Esophagus (tissue), 2 donors: ENCODE measurements at regions not wholly inside any gene's neighbourhood (a gene's known extent, or its start where the extent isn't known, plus 50 kb on each side); places are given as distances from the start of the nearest gene placed in this dataset.

Source experiments
- H3K27ac ChIP-seq, 2 donors: one replicate each; pipeline ENCODE4 v1.5.1; 2013; ENCODE audit warnings: low read depth in 2 of 2, mild to moderate bottlenecking in 2 of 2, inconsistent platforms in 1 of 2, low read length in 1 of 2, moderate library complexity in 1 of 2
- H3K27me3 ChIP-seq, 2 donors: one replicate each; pipeline ENCODE4 v1.6.1; 2013; ENCODE audit warnings: low read length in 2 of 2, control low read depth in 1 of 2, mild to moderate bottlenecking in 1 of 2; ENCODE audit not compliant: insufficient read depth in 2 of 2, control insufficient read depth in 1 of 2
- H3K36me3 ChIP-seq, 2 donors: one replicate each; pipeline ENCODE4 v1.6.1; 2013; ENCODE audit warnings: low read length in 1 of 2; ENCODE audit not compliant: control insufficient read depth in 2 of 2, insufficient read depth in 2 of 2
- H3K4me1 ChIP-seq, 2 donors: one replicate each; pipeline ENCODE4 v1.6.1; 2013; ENCODE audit warnings: low read length in 1 of 2; ENCODE audit not compliant: control insufficient read depth in 2 of 2, insufficient read depth in 2 of 2
- H3K4me3 ChIP-seq, 2 donors: one replicate each; pipeline ENCODE4 v1.5.1; 2013; ENCODE audit warnings: low read length in 2 of 2, mild to moderate bottlenecking in 2 of 2, low read depth in 1 of 2, moderate library complexity in 1 of 2
- H3K9me3 ChIP-seq, 2 donors: one replicate each; pipeline ENCODE4 v1.6.1; 2013; ENCODE audit warnings: mild to moderate bottlenecking in 2 of 2, low read depth in 1 of 2, low read length in 1 of 2, moderate library complexity in 1 of 2; ENCODE audit not compliant: control insufficient read depth in 2 of 2, insufficient read depth in 1 of 2
- WGBS, 2 donors: extraction: QIAGEN DNeasy Blood & Tissue Kit; methylation state at CpG; one replicate each; pipeline ENCODE4 v1.1.7; 2013; 5-methylcytosine and 5-hydroxymethylcytosine counted together
- donor health status: healthy with polysubstance abuse.
- donor health status: Bipolar disorder and iron deficiency.

DNA sequence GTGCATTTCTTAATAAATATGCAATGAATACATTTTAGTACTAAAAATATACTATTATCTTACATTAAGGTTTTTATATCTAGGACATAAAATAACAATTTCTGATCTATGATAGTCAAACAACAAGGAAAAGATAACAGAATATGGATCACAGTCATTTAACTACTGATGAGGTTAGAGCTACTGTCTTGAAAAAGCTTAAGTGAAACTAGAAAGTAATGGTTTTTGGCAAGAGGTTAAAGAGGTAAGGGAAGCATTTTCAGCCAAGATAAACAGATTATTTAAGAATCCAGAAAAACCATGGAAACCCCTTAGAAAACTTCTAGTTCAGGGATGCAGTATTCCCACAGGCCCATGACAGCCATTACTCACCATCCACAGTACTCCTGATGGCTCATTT, 787.4 kb downstream of the DACH1 start:
- H3K4me1 ChIP-seq, result no peaks in the 10 kb centered on the region
- H3K36me3 ChIP-seq, result no peaks in the 10 kb centered on the region
- H3K27ac ChIP-seq, result no peak overlapping the region
- H3K27me3 ChIP-seq, result no peaks in the 10 kb centered on the region
- no peak overlapping the region for H3K4me3 ChIP-seq
- no peaks in the 10 kb centered on the region for H3K9me3 ChIP-seq

DNA sequence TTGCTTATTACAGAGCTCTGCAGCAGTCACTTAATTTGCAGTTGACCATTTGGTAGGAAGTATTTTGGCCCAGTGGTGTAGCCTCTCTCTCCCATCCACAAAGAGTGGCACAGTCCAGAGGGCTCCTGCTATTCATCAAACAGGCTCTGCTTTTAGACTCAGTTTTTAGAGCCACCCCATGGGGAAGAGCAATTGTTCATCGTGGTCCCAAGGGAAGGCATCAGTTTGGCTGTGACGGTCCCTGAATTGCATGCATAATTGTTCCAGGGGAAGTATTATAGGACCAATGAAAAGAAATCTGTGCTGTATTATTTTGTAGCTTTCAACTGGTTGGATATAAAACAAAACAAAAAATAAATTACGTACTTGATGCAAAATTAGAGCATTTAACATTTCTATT, 799.0 kb downstream of the DACH1 start:
- H3K9me3 ChIP-seq, result peaks cover 0 to 2% of the 10 kb centered on the region in 2 donors
- no peaks in the 10 kb centered on the region for H3K27me3 ChIP-seq
- no peaks in the 10 kb centered on the region for H3K36me3 ChIP-seq
- 68 to 92% methylated on average over 3 of the region's 3 CpGs for WGBS, 2 donors
- H3K4me3 ChIP-seq, result no peak overlapping the region
- no peak overlapping the region for H3K27ac ChIP-seq
- no peaks in the 10 kb centered on the region for H3K4me1 ChIP-seq

DNA sequence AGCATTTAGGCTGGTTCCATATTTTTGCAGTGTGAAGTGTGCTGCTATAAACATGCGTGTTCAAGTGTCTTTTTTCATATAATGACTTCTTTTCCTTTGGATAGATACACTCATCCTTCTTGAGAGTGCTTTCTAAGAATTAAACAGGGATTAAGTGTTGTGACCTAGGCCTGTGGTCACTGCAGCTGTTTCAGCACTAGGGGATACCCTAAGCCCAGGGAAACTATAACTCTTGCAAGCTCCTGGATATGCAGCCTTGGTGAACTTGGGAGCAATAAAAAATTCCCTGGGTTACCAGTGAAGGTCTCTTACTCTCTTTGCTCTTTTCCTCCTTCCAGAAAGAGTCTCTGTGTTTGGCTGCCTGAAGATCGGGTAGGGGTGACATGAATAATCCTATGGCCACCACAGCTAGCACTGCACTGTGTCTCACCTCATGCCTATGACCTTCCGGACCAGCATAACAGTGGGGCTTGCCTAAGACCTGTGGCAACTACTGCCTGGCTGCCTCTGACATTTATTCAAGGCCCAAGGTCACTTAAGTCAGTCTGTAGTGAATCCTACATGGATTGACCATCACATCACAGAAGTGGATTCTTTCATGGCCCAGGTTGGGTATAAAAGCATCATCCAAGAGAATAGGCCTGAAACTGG, 799.7 kb downstream of the DACH1 start:
- Histone ChIP-seq H3K27ac (no peak overlapping the region), H3K4me3 (no peak overlapping the region), H3K4me1 (no peaks in the 10 kb centered on the region), H3K9me3 (peaks cover 0 to 2% of the 10 kb centered on the region in 2 donors), H3K27me3 (no peaks in the 10 kb centered on the region), H3K36me3 (no peaks in the 10 kb centered on the region)
- WGBS, 2 donors, result 76 to 87% methylated on average over 3 of the region's 3 CpGs

DNA sequence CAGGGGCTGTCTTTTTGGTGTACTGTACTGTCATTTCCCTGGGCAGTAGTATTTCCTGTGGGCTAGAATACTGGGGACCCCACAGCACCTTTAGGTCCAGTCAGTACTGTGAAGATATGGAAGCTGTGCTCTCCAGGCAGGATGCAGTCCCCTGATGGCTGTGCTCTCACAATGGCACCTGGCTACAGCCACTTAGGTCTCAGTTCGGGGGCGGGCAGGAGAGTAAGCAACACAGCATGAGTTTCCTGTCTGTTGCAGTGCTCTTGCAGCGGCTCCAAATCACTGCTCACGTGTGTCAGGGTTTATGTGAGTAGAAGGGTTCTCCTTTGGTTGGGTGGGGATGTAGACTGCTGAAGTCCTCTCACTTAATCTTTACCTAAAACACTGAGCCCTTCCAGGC, 810.4 kb downstream of the DACH1 start:
- H3K27ac ChIP-seq, result no peak overlapping the region
- no peaks in the 10 kb centered on the region for H3K36me3 ChIP-seq
- no peaks in the 10 kb centered on the region for H3K27me3 ChIP-seq
- peaks cover 0 to 8% of the 10 kb centered on the region in 2 donors for H3K9me3 ChIP-seq
- H3K4me1 ChIP-seq, result no peaks in the 10 kb centered on the region
- 62 to 65% methylated on average over 4 of the region's 4 CpGs for WGBS, 2 donors
- no peak overlapping the region for H3K4me3 ChIP-seq

DNA sequence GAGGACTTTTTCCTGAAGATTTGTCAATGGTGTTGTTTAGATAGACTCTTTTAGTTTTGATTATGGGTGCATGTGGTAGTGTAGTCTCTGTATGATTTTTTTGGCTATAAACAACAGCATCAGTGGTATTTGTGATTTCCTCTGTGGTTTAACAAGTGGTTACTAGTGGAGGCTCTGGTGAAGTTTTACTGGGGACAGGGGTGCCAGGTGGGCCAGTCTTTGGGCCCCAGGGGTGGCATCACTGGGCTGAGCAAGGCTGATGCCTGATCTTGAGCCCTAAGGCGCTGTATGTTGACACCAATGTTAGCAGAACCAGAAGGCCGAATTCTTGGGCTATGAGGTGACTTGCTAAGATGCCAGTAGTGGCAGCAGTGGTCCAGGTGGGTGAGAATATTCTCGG, 811.4 kb downstream of the DACH1 start:
- Histone ChIP-seq H3K27me3 (no peaks in the 10 kb centered on the region), H3K9me3 (peaks cover 0 to 8% of the 10 kb centered on the region in 2 donors), H3K36me3 (no peaks in the 10 kb centered on the region), H3K4me3 (no peak overlapping the region), H3K4me1 (no peaks in the 10 kb centered on the region), H3K27ac (no peak overlapping the region)
- WGBS, 2 donors, result 62 to 80% methylated on average over 3 of the region's 3 CpGs

DNA sequence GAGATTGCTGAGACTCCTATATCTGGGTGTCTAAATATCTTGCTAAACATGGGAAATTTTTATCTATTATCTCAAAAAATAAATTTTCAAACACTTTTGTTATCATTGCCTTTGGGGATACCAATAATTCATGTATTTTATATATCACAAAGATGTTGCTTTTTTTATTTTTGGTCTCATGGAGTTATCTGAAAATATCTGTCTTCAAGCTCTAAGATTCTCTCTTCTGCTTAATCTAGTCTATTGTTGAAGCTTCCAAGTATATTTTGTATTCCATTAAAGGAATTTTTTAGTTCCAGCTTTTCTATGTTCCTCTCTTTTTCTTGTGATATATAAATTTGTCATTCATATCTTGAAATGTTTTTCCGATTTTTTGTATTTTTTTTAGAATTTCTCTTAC, 812.0 kb downstream of the DACH1 start:
- H3K27me3 ChIP-seq, result no peaks in the 10 kb centered on the region
- no peak overlapping the region for H3K4me3 ChIP-seq
- 92 to 94% methylated on average over 1 of the region's 1 CpG for WGBS, 2 donors
- no peaks in the 10 kb centered on the region for H3K4me1 ChIP-seq
- H3K36me3 ChIP-seq, result no peaks in the 10 kb centered on the region
- peaks cover 0 to 8% of the 10 kb centered on the region in 2 donors for H3K9me3 ChIP-seq
- no peak overlapping the region for H3K27ac ChIP-seq

DNA sequence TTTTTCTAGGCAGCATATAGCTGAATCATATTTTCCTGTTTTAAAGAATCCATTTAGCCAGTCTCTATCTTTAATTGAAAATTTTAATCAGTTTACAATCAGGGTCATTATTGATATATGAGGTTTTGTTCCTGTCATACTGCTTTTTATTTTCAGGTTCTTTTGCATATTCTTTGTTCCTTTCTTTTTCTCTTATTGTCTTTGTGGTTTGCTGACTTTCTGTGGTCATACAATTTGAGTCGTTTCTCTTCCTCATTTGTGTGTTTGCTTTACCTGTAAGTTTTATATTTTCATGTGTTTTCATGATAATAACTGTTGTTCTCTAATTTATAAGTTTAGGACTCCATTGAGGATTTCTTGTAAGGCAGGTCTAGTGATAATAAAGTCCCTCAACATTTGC, 812.6 kb downstream of the DACH1 start:
- peaks cover 0 to 8% of the 10 kb centered on the region in 2 donors for H3K9me3 ChIP-seq
- no peaks in the 10 kb centered on the region for H3K36me3 ChIP-seq
- WGBS, 2 donors, result 44 to 51% methylated on average over 1 of the region's 1 CpG
- H3K27me3 ChIP-seq, result no peaks in the 10 kb centered on the region
- no peak overlapping the region for H3K4me3 ChIP-seq
- H3K27ac ChIP-seq, result no peak overlapping the region
- no peaks in the 10 kb centered on the region for H3K4me1 ChIP-seq

DNA sequence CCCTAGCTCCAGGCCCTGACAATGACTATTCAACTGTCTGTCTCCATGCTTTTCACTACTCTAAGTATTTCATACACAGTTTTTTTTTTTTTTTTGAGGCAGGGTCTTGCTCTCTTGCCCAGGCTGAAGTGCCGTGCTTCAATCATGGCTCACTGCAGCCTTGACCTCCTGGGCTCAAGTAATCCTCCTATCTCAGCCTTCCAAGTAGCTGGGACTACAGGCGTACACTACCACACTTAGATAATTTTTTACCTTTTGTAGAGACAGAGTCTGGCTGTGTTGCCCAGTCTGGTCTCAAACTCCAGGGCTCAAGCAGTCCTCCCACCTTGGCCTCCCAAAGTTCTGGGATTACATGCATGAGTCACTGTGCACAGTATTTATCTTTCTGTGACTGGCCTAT, 815.4 kb downstream of the DACH1 start:
- 89 to 93% methylated on average over 2 of the region's 2 CpGs for WGBS, 2 donors
- no peak overlapping the region for H3K27ac ChIP-seq
- H3K27me3 ChIP-seq, result no peaks in the 10 kb centered on the region
- H3K36me3 ChIP-seq, result no peaks in the 10 kb centered on the region
- no peak overlapping the region for H3K4me3 ChIP-seq
- H3K9me3 ChIP-seq, result peaks cover 0 to 8% of the 10 kb centered on the region in 2 donors
- no peaks in the 10 kb centered on the region for H3K4me1 ChIP-seq

DNA sequence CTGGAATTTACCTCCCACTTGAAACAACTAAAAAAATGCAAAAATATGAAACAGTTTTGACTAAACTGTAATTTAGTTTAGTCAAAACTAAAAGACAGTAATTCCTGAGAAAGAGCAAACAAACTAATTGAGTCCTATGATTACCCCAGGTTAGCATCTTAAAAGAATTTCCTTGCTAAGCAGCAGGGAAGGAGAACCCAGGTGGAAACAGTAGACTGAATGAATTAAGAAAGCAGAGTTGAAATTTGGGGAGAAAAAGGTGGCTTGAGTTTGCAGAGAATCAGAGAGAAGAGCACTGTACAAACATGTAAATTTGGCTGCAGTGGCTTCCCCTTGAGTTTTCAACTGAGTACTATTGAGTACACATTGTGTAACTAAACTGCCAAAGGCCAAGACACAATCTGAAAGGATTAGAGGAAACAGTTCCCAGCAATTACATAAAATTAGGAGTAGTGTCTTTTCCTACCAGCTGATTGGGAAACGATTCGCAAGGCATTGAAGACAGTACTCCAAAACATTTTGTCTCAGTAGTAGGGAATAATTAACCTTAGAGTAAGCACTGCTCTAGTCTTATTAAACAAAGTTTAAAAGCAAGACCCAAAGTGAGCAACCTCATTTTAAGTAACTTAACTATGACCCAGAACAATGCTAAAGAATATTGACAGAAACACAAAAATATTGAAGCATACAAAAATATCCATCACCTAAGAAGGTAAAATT, 820.5 kb downstream of the DACH1 start:
- 13 to 30% methylated on average over 2 of the region's 2 CpGs for WGBS, 2 donors
- Histone ChIP-seq H3K27ac (no peak overlapping the region), H3K9me3 (no peaks in the 10 kb centered on the region), H3K36me3 (no peaks in the 10 kb centered on the region), H3K4me3 (no peak overlapping the region), H3K4me1 (no peaks in the 10 kb centered on the region), H3K27me3 (no peaks in the 10 kb centered on the region)

DNA sequence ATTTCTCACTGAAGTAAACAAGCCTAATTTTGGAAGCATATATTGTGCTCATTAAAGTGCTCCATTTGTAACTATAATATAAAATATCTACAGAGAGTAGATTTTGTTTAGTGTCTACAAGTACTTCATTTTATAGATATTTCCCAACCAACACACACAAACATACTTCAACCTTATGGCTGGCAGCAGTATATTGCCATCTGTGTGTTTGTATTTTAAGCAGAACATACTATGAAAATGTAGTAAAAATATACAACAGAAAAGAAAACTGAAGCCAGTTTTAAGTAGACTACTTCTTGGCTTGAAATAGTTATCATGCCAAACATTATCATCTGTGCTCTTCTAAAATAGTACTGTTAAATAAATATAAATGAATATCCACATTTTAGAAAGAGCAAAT, 821.9 kb downstream of the DACH1 start:
- Histone ChIP-seq H3K27ac (no peak overlapping the region), H3K4me1 (no peaks in the 10 kb centered on the region), H3K4me3 (no peak overlapping the region)

More for the DNA sequence above, 821.9 kb downstream of the DACH1 start:
- no peaks in the 10 kb centered on the region for H3K36me3 ChIP-seq
- H3K9me3 ChIP-seq, result no peaks in the 10 kb centered on the region
- no peaks in the 10 kb centered on the region for H3K27me3 ChIP-seq
